GM12878 (cell line): ENCODE measurements at regions not wholly inside any gene's neighbourhood (a gene's known extent, or its start where the extent isn't known, plus 50 kb on each side); places are given as distances from the start of the nearest gene placed in this dataset.

Experiments used
- ATAC-seq: fragments of 200-7000 bp; cut with Tn5 transposase; 3 replicates; pipeline ENCODE4 v1.9.1; 2020; ENCODE audit warnings: mild to moderate bottlenecking, moderate library complexity
- BruUV-seq: library from RNA; stranded (reverse); fragments of 400-500 nt; replicated peaks from 2 replicates; lab custom pipeline; 2021; lab: Mats Ljungman, UMichigan
- CTCF ChIA-PET: fragments of 300-600 bp; sonication (Branson Sonifier 250); formaldehyde crosslinking; extraction: SDS; loops from one replicate; lab custom pipeline; 2021; ENCODE audit warnings: inconsistent platforms; lab: Yijun Ruan, JAX
- POLR2A ChIA-PET: fragments of 350-600 bp; formaldehyde crosslinking; extraction: SDS; loops from one replicate; lab custom pipeline; 2021; ENCODE audit warnings: inconsistent platforms; lab: Charles Lee
- RAD21 ChIA-PET: fragments of 300-600 bp; sonication (Branson Sonifier 250); formaldehyde crosslinking; loops from one replicate; lab custom pipeline; 2023; ENCODE audit warnings: antibody characterized with exemption; ENCODE audit not compliant: unreplicated experiment; lab: Charles Lee
- SMC1A ChIA-PET: fragments of 300-600 bp; sonication (Branson Sonifier 250); formaldehyde crosslinking; loops from one replicate; lab custom pipeline; 2023; ENCODE audit not compliant: unreplicated experiment, uncharacterized antibody; lab: Charles Lee
- DNase-seq: peaks from one replicate; pipeline ENCODE4 v3.0.0-alpha.2; 2011; ENCODE audit warnings: low read depth, low spot score
- FAIRE-seq: peaks from 3 replicates; lab custom pipeline; 2011; peaks lifted over from hg19 to GRCh38; lab: Jason Lieb, UNC
- H2AFZ ChIP-seq: 2 replicates; pipeline ENCODE4 v1.6.0; 2011; ENCODE audit warnings: low read depth, low read length, control low read depth; ENCODE audit not compliant: control insufficient read depth
- H3K27ac ChIP-seq: 2 replicates; pipeline ENCODE4 v1.5.1; 2011; ENCODE audit warnings: control low read depth; ENCODE audit not compliant: control insufficient read depth, insufficient read depth
- H3K27me3 ChIP-seq, 2 experiments: replicated peaks in 1 of 2; 2 replicates each; pipeline versions ENCODE4 v1.6.0 to v1.6.1; 2011; ENCODE audit warnings: low read length in 1 of 2; ENCODE audit not compliant: control insufficient read depth in 2 of 2, insufficient read depth in 2 of 2
- H3K36me3 ChIP-seq, 2 experiments: 2 replicates each; pipeline ENCODE4 v1.5.1; 2011; ENCODE audit warnings: low read length in 1 of 2; ENCODE audit not compliant: control insufficient read depth in 2 of 2, insufficient read depth in 2 of 2
- H3K4me1 ChIP-seq: 2 replicates; pipeline ENCODE4 v1.6.1; 2011; ENCODE audit warnings: mild to moderate bottlenecking, low read length, moderate library complexity, mixed read lengths; ENCODE audit not compliant: control insufficient read depth, insufficient read depth
- H3K4me2 ChIP-seq: 2 replicates; pipeline ENCODE4 v1.6.0; 2011; ENCODE audit warnings: control low read depth; ENCODE audit not compliant: control insufficient read depth, insufficient read depth
- H3K4me3 ChIP-seq: fragments of 200-600 bp; sonication (generic); 2 replicates; pipeline ENCODE4 v1.5.1; 2016
- H3K79me2 ChIP-seq: 2 replicates; pipeline ENCODE4 v1.6.0; 2011; ENCODE audit warnings: low read length; ENCODE audit not compliant: control insufficient read depth, insufficient read depth
- H3K9ac ChIP-seq: 2 replicates; pipeline ENCODE4 v1.8.0; 2011; ENCODE audit warnings: low read length, control low read depth, mixed read lengths; ENCODE audit not compliant: control insufficient read depth, insufficient read depth
- H3K9me3 ChIP-seq: replicated peaks from 3 replicates; pipeline ENCODE4 v1.5.1; 2011; ENCODE audit warnings: mild to moderate bottlenecking, low read length; ENCODE audit not compliant: control insufficient read depth, insufficient read depth
- H4K20me1 ChIP-seq: 2 replicates; pipeline ENCODE4 v1.6.0; 2011; ENCODE audit not compliant: control insufficient read depth, insufficient read depth
- GATAD2B ChIP-seq: fragments of 450-650 bp; conservative IDR thresholded peaks from 2 replicates; pipeline ENCODE4 v1.6.1; 2017; ENCODE audit warnings: low read depth, mild to moderate bottlenecking, moderate library complexity
- MEF2A ChIP-seq: IDR thresholded peaks from 2 replicates; pipeline ENCODE4 v1.6.1; 2011; ENCODE audit warnings: low read depth, mild to moderate bottlenecking, low read length, moderate library complexity; ENCODE audit not compliant: insufficient read depth
- YBX1 ChIP-seq: fragments of 450-650 bp; IDR thresholded peaks from 2 replicates; pipeline ENCODE4 v1.6.1; 2016; ENCODE audit warnings: antibody characterized with exemption
- WGBS: methylation state at CpG from one replicate; pipeline ENCODE4 v1.1.6; 2016; ENCODE audit warnings: low lambda C conversion rate; ENCODE audit not compliant: insufficient replicate concordance, insufficient coverage; ENCODE audit errors: missing lambda C conversion rate; 5-methylcytosine and 5-hydroxymethylcytosine counted together
- in situ Hi-C: fragments of 300-500 bp; cut with MboI; formaldehyde crosslinking; loops from 9 replicates; pipeline ENCODE4 v1.14.3; 2018; ENCODE audit warnings: mixed read lengths
- intact Hi-C: fragments of 100-400 bp; cut with micrococcal nuclease; formaldehyde crosslinking; loops from one replicate; pipeline ENCODE4 v1.14.2; 2022; ENCODE audit not compliant: unreplicated experiment
- TF ChIP-seq, protein P1 (sequence below): fragments of 450-650 bp; IDR thresholded peaks from 2 replicates; pipeline ENCODE4 v1.6.1; 2017; ENCODE audit warnings: mild to moderate bottlenecking, moderate library complexity
- TF ChIP-seq, protein P2 (sequence below): fragments of 450-650 bp; IDR thresholded peaks from 2 replicates; pipeline ENCODE4 v1.6.1; 2016; ENCODE audit warnings: mild to moderate bottlenecking
- TF ChIP-seq, protein P3 (sequence below): IDR thresholded peaks from 2 replicates; pipeline ENCODE4 v1.6.1; 2012; ENCODE audit warnings: mild to moderate bottlenecking, low read depth, low read length

DNA sequence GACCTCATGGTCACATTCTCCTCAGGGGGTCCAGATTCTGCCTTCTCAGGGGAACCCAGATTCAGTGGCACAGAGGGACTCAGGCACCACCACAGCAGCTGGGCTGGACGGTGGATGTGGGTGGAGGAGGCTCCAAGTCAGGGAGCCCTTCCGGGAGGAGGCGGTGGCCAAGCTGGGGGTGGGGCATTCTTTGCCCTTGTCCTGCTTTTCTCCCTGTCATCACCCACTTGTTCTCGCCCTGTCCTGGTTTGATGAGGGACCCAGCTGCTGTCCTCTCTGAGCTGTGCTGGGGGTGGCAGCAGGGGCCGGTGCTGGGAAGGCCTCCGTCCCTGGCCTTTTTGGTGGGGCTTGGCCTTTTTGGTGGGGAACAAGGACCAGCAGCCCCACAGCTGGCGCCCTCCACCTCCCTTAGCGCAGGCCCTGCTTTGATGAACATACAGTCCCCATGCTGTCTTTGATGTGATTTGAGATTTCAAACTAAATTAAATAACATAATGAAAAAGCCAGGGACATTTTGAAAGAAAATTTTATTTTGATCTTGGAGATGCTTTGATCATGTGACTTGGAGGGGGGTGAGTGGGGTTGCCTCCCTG lies 1168.2 kb downstream of the BRD1 start (continued):
- TF ChIP-seq, protein P1, sequence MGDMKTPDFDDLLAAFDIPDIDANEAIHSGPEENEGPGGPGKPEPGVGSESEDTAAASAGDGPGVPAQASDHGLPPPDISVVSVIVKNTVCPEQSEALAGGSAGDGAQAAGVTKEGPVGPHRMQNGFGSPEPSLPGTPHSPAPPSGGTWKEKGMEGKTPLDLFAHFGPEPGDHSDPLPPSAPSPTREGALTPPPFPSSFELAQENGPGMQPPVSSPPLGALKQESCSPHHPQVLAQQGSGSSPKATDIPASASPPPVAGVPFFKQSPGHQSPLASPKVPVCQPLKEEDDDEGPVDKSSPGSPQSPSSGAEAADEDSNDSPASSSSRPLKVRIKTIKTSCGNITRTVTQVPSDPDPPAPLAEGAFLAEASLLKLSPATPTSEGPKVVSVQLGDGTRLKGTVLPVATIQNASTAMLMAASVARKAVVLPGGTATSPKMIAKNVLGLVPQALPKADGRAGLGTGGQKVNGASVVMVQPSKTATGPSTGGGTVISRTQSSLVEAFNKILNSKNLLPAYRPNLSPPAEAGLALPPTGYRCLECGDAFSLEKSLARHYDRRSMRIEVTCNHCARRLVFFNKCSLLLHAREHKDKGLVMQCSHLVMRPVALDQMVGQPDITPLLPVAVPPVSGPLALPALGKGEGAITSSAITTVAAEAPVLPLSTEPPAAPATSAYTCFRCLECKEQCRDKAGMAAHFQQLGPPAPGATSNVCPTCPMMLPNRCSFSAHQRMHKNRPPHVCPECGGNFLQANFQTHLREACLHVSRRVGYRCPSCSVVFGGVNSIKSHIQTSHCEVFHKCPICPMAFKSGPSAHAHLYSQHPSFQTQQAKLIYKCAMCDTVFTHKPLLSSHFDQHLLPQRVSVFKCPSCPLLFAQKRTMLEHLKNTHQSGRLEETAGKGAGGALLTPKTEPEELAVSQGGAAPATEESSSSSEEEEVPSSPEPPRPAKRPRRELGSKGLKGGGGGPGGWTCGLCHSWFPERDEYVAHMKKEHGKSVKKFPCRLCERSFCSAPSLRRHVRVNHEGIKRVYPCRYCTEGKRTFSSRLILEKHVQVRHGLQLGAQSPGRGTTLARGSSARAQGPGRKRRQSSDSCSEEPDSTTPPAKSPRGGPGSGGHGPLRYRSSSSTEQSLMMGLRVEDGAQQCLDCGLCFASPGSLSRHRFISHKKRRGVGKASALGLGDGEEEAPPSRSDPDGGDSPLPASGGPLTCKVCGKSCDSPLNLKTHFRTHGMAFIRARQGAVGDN = no peak
- no peak for TF ChIP-seq MEF2A
- no peak for TF ChIP-seq YBX1
- TF ChIP-seq, all 136 proteins: peak for 0

DNA sequence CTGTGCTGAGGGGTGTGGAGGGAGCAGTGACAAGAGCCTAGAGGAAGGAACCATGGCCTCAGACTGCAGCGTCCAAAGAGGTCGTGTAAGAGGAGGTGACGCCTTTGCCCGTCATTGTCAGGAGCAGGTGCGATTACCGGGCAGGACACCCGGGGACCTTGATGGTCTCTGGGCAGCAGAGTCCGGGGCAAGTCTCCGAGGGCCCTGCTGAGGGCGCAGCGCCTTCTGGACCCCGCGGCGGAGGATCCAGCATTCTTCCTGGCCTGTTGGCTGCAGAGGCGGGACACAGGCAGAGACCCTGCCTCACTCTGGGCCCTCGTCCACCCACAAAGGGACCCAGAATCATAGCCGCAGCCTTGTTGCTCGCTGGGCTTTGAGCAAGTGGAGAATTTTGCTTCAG lies 1168.8 kb downstream of the BRD1 start:
- CTCF ChIA-PET = no interaction called here

More for the DNA sequence above, 1168.8 kb downstream of the BRD1 start:
- Histone ChIP-seq H3K4me1 (no peaks in the 10 kb centered on the region), H2AFZ (no peak overlapping the region), H3K4me2 (no peak overlapping the region)
- no peak for ATAC-seq
- in situ Hi-C loops = no loop called here
- TF ChIP-seq, protein P2, sequence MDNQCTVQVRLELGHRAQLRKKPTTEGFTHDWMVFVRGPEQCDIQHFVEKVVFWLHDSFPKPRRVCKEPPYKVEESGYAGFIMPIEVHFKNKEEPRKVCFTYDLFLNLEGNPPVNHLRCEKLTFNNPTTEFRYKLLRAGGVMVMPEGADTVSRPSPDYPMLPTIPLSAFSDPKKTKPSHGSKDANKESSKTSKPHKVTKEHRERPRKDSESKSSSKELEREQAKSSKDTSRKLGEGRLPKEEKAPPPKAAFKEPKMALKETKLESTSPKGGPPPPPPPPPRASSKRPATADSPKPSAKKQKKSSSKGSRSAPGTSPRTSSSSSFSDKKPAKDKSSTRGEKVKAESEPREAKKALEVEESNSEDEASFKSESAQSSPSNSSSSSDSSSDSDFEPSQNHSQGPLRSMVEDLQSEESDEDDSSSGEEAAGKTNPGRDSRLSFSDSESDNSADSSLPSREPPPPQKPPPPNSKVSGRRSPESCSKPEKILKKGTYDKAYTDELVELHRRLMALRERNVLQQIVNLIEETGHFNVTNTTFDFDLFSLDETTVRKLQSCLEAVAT = no peak
- TF ChIP-seq, protein P3, sequence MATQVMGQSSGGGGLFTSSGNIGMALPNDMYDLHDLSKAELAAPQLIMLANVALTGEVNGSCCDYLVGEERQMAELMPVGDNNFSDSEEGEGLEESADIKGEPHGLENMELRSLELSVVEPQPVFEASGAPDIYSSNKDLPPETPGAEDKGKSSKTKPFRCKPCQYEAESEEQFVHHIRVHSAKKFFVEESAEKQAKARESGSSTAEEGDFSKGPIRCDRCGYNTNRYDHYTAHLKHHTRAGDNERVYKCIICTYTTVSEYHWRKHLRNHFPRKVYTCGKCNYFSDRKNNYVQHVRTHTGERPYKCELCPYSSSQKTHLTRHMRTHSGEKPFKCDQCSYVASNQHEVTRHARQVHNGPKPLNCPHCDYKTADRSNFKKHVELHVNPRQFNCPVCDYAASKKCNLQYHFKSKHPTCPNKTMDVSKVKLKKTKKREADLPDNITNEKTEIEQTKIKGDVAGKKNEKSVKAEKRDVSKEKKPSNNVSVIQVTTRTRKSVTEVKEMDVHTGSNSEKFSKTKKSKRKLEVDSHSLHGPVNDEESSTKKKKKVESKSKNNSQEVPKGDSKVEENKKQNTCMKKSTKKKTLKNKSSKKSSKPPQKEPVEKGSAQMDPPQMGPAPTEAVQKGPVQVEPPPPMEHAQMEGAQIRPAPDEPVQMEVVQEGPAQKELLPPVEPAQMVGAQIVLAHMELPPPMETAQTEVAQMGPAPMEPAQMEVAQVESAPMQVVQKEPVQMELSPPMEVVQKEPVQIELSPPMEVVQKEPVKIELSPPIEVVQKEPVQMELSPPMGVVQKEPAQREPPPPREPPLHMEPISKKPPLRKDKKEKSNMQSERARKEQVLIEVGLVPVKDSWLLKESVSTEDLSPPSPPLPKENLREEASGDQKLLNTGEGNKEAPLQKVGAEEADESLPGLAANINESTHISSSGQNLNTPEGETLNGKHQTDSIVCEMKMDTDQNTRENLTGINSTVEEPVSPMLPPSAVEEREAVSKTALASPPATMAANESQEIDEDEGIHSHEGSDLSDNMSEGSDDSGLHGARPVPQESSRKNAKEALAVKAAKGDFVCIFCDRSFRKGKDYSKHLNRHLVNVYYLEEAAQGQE = no peak
- TF ChIP-seq GATAD2B = no peak
- TF ChIP-seq, all 136 proteins: peak for 0
- no peak overlapping the region for H3K9ac ChIP-seq
- H3K9me3 ChIP-seq = peaks cover 2% of the 10 kb centered on the region; the same call in 2 of the 3 replicates
- POLR2A ChIA-PET = no interaction called here
- no peaks in the 10 kb centered on the region for H3K79me2 ChIP-seq
- no peaks in the 10 kb centered on the region for H3K27me3 ChIP-seq
- FAIRE-seq (no peak), DNase-seq (no peak)
- SMC1A ChIA-PET = no interaction called here
- no peak overlapping the region for H3K27ac ChIP-seq
- WGBS = 33% methylated on average over 18 of the region's 18 CpGs
- no TSS peak for BruUV-seq
- H3K4me3 ChIP-seq = no peak overlapping the region
- H3K36me3 ChIP-seq = no peaks in the 10 kb centered on the region
- RAD21 ChIA-PET = no interaction called here
- intact Hi-C loops = no loop called here
- no peaks in the 10 kb centered on the region for H4K20me1 ChIP-seq
